HG03135 (cell line): ENCODE measurements at regions not wholly inside any gene's neighbourhood (a gene's known extent, or its start where the extent isn't known, plus 50 kb on each side); places are given as distances from the start of the nearest gene placed in this dataset.
"Not testable (repeated sequence)": the region's sequence is repeated elsewhere in the genome, so short reads cannot be mapped to it uniquely, and the experiment has no call there.

Experiments
- ATAC-seq: cut with Tn5 transposase; IDR thresholded peaks from one replicate; pipeline ENCODE4 v1.9.1; 2021; ENCODE audit warnings: mild to moderate bottlenecking, moderate library complexity; ENCODE audit not compliant: unreplicated experiment

DNA sequence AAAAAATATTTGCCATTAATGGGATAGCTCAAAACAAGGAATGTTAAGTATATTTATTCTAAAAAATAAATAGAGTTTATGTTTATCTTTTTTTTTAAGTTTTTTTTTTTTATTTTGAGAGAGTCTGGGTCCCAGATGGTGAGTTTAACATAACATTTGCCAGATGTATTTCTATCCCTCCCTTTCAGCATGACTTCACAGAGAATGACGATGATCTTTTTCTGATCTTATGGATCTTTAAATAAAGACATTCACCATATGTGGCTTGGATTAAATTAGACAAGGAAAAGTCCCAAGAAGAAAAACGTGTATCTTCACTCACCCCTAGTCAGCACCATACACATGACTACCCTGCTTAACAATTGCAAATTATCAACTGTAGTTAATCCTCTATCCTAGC lies 839.8 kb upstream of the CNTN5 start:
- no peak for ATAC-seq

DNA sequence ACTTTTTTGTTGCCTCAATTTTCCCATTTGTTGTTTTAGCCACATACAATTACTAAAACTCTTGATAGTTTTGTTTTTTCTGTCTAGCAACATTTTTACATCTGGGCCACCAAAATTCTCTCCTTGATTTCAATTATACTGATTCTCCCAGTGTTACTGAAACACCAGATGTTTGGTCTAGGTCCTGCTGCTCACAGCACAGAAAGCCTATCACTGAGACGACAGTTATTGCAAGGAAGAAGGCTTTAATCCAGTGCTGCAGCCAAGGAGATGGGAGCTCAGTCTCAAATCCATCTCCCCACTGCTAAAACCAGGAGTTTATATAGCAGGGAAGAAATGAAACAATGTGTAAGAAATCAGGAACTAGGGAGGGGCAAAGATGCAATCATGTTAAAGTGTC lies 837.7 kb upstream of the CNTN5 start:
- ATAC-seq = no peak

DNA sequence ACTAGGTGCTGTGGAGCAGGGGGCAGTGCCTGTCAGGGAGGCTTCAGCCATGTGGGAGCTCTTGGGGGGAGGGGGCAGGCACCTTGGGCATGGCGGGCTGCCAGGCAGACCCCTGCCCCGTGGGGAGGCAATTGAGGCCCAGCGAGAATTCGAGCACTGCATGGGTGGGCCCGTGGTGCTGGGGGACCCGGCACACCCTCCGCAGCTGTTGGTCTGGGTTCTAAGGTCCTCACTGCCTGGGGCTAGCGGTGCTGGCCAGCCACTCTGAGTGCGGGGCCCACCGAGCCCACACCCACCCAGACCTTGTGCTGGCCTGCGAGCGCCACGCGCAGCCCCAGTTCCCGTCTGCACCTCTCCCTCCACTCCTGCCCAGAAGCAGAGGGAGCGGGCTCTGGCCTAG lies 835.5 kb upstream of the CNTN5 start:
- ATAC-seq = no peak

DNA sequence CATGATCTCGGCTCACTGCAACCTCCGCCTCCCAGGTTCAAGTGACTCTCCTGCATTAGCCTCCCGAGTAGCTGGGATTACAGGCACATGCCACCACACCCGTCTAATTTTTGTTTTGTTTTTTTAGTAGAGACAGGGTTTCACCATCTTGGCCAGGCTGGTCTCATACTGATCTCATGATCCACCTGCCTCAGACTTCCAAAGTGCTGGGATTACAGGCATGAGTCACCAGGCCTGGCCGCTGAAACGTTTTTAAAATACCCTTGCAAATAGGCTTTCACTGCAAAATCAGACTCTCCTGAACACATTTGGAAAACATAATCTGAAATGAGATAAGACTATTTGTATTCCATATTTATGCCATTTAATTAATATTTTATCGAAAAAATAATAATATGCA lies 826.1 kb upstream of the CNTN5 start:
- ATAC-seq = no peak

DNA sequence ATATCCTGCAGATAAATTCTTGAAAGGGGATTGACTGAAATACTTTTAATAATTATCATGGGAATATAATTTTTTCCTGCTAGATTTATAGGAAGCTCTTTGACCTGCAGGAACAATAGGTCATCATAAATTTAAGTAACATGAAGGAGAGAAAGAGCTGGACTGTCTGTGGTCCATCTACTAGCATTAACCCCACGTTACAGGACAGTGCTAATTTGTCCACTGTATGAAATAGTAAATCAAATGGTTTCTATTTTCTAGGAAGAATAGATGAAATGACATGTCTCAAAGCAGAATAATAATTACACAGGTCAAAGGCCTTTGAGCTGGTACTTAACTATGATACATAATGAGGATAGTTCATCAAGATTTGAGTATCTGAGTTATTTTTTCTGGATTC lies 825.4 kb upstream of the CNTN5 start:
- no peak for ATAC-seq

DNA sequence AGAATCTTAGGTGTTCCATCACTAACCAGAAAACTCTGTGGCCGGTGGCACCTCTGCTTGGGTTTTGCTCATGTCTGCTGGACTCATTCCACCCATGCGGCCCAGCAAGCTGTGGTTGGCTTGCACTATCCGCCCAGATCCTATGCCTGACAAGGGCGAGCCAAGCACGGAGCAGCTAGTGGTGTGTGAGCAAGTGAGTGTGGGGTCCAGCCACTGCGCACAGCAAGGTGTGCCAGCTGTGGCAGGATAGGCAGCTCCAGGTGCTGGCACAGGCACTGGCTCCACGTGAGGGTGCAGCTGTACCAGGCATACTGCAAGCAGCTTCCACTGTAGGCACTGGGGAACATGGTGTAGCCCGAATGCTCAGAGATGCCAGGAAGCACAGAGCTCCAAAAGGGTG lies 813.7 kb upstream of the CNTN5 start:
- no peak for ATAC-seq

DNA sequence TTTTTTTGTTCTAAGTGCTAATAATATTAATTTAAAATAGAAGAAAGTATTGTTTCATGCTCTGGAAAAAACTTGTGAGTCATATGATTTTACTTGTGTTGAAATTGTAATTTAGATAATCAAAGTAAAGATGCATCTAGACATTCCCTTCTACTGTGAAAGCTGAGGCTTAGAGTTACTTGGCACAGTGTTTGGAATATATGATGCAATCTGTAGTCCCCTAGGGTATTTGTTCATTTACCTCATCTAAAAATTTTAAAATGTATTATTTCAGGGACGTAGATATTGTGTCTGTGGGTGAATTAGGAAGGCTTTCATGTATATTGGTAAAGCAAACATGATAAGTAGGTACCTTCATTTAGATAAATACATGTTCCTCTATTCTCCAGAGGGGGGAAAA lies 793.5 kb upstream of the CNTN5 start:
- ATAC-seq = no peak

DNA sequence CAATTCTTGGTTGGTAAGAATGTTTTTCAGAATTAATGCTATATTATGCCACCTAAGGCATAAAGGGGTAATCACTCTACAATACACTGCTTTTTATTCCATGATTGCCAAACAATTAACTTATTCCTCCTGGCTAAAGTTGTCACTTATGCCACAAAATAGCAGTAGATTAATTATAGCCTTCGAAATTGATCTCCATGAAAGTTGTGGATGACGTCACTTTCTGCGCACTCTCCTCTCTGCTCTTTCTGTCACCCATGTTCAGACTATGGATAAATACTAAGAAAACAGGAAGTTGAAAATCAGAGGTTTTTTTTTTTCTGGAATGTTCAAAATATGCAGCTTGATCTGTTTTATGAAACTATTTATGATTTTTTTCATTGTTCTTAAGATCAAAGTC lies 790.1 kb upstream of the CNTN5 start:
- ATAC-seq = no peak

DNA sequence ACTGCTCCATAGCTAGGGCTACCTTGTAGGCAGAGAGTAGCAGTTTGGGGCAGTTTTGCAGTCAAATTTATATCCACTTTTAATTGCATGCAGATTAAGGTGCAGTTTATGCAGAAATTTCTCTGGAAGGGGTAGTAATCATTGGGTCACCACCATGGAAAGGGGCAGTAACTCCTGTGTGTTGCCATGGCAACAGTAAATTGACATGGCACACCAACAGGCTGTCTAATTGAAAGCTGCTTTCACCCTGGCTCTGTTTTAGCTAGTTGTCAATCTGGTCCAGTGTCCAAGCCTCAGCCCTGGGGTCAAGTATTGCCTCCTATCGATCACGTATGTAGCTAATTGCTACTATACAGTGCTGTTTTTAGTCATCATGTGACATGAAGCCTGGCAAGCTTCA lies 786.1 kb upstream of the CNTN5 start:
- ATAC-seq = no peak

DNA sequence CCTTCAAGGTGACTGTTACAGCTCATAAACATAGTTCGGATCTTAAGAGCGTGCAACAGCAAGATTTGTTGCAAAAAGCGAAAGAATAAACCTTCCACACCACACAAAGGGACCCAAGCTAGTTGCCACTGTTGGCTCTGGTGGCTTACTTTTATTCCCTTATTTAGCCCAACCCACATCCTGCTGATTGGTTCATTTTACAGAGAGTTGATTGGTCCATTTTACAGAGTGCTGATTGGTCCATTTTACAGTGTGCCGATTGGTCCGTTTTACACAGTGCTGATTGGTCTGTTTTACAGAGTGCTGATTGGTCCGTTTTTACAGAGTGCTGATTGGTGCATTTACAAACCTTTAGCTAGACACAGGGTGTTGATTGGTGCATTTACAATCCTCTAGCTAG lies 776.9 kb upstream of the CNTN5 start:
- ATAC-seq = no peak

DNA sequence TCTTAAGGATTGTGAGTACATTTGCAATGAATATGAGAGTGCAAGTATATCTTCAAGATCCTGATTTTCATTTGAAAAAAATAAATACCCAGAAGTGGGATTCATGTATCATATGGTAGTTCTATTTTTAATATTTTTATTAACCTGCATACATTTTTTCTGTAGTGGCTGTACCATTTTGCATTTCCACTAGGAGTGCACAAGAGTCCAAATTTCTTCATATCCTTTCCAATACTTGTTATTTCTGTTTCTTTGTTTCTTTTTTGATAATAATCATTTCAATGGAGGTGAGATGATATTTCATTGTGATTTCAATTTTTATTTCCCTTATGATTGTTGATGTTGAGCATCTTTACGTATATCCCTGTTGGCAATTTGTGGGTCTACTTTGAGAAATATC lies 759.8 kb upstream of the CNTN5 start:
- no peak for ATAC-seq

DNA sequence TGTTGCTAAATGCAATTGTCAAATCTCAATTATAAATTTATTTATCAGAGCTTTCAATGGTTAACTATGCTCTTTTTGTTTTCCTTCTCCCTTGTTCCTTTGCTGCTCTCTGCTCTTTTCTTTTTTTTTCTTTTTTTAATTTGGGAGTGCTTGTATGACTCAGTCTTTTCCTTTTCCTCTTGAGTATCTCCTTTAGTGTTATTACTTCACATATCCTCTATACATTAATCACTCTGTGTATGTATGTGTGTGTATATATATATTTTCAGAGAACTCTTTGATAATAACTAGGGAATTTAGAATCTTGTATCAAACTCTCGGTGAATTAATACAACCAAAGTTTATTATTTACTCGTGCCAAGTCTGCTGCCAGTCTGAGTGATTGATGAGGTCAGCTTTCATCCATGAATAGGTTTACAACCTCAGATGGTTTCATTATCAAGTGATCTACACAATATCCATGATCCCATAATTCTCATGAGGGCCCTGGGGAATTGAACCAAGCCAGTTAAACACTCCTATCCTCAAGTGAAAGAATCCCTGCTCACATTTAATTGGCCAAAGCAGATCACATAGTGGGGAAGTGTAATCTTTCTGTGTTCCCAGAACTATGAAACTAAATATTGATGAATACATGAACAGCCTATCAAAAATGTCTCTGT lies 743.4 kb upstream of the CNTN5 start:
- no peak for ATAC-seq

DNA sequence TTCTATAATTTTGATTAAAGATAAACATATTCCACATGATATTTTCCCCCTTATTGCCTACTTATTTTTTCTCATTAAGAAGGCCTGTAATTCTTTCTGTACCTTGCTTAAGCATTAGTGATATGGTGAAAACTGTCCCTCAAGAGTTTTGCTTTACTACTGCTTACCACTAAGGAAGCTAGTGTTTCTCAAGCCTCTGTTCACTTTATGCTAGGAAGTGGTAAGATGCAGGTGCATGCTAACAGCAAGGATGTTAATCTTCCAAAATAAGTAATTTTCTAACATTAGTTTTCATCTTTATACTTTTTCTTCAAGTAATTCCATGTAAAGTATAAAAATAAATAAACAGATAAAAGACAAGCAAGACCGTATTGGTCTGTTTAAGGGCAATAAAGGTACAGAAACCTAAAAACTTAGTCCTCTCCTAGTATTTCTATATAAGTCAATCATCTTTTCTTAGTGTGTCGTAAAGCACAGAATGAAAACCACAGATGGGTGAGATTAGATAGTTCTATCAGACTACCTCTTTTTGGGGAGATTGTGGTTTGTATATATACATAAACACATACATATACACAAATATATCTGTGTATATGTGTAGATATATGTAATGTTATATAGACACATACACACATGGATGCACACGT lies 731.0 kb upstream of the CNTN5 start:
- ATAC-seq = no peak

DNA sequence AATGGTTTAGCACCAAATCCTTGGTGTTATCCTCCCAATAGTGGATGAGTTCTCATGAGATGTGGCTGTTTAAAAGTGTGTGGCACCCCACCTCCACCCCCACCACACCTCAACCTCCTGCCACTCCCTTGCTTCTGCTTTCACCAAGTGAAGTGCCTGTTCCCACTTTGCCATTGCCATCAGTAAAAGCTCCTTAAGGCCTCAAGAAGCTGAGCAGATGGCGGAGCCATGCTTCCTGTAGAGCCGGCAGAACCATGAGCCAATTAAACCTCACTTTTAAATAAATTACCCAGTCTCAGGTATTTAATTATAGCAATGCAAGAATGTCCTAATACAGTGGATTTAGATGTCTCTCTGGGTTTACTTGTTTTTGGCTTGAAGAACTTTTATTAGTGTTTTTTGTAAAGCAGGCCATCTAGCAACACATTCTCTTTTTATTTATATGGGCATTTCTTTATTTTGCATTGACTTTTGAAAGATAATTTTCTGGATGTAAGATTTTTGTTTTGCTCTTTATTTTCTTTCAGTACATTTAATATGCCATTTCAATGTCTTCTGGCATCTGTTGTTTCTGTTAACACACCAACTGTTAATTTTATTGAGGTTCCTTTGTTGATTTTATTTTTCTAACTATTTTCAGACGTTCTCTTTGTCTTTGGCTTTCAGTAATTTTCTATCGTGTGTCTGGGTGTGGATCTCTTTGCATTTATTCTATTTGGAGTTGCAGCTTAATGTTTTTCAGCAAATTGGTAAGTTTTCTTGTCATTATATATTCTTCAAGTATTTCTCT lies 724.5 kb upstream of the CNTN5 start:
- ATAC-seq = no peak

DNA sequence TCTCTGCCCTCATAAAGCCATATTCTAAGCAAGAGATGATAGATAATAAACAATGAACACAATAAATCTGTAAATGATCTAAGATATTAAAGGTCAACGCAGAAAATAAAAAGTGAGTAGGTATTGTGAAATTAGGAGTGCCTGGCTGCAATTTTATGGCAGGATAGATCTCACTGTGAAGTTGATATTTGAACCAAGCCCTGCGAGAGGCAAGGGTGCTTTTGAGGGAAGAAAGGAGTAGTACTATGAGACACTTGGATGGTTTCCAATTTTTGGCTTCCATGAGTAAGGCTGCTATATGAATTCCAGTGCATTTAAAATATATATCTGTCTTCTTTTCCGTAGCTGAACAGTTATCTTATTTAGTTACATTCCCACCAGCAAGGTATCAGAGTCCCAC lies 720.0 kb upstream of the CNTN5 start:
- no peak for ATAC-seq

DNA sequence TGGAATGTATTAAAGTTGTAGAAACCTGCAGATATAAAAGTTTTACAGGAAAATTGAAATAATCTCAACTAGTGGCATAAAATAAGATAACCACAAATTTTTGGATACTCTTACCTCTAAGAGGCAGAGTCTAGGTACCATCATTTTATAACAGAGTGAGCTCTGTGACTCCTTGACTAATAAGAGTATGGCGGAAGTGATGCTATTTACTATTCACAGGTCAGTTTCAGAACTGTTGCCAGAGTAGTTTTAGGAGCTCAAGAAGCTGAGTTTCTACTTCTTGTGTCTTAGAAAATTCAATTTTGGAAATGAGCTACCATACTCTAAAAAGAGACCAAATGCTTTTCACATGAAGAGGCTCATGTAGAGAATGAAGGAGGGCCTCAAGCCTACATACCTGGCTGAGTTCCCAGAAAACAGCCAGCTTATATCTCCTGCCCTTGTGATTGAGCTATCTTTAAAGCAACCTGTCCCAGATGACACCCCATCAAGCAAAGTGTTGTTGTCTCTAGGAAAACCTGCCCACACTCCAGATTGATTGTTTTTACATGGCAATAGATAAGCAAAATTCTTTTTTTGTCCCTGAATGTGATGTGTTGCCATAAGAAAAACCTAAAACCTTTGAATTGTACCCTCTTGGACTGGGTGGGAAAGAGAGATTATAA lies 712.8 kb upstream of the CNTN5 start:
- ATAC-seq = no peak

DNA sequence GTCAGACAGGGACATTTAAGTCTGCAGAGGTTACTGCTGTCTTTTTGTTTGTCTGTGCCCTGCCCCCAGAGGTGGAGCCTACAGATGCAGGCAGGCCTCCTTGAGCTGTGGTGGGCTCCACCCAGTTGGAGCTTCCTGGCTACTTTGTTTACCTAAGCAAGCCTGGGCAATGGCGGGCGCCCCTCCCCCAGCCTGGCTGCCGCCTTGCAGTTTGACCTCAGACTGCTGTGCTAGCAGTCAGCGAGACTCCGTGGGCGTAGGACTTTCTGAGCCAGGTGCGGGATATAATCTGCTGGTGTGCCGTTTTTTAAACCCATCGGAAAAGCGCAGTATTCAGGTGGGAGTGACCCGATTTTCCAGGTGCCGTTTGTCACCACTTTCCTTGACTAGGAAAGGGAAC lies 690.4 kb upstream of the CNTN5 start:
- ATAC-seq = not testable (repeated sequence)

DNA sequence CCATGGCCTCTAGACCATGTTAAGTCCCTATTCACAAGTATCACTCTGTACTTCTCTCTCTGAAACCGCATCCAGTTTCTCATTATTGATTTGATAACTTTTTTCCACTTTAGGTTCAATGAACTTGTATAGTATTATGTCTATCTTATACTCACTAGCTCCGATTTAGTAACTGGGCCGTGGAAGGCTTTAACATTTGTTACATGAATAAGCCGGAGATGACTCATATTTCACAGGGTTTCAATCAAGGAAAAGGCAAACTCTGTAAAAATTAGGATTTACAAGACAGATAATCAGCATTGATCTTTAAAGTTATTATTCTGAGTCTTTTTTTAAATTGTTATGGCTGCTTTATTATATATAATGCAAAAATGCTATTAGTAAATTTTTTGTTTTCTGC lies 662.2 kb upstream of the CNTN5 start:
- ATAC-seq = no peak

DNA sequence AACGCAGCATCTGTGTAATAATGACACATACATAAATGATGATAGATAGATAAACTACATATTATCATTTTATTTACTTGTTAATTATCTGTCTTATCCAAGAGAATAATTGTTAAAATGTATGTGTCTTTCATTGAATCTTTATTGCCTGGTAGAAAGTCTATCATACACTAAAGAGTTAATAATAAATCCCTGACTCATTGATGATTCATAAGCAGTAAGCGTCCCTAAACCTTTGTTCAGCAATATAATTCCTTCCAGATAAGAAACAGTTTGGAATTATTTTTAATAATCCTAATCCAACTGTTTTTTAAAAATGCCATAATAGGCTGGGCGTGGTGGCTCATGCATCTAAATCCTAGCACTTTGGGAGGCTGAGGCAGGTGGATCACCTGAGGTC lies 655.6 kb upstream of the CNTN5 start:
- ATAC-seq = no peak

DNA sequence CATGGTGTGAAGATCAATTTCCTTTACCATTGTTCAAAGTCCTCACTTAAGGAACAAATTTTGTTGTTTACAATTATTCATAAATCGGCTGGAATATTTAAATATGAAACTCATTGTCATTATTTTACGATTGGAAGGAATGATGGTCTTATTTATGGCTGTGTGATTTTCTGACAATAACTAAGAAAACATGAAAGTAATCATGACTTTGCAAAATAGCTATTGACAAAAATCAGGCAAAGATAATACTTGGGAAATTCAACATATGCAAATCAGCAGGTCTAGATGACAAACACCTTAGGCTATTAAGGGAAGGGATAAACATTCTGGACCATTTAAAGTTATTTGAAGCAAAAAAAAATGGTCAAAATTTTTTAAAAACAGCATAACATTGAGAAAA lies 654.8 kb upstream of the CNTN5 start:
- ATAC-seq = no peak

DNA sequence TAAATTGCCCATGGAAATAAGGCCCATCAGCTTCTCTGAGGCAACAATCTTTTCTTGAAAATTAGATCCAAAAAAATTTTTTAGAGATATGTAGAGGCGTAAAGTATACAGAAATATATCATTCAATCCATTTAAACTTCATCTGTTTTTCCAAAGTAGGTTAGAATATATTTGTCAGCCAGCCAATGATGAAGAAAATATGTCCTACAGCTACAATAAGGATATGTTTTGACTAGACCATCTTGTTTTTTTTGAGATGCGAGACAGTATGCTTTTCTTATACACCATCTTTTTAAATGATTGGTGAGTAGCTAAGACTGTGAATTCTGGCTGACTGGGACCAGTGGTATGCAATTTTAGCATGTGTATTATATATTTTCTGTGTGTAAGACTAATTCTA lies 630.4 kb upstream of the CNTN5 start:
- no peak for ATAC-seq

DNA sequence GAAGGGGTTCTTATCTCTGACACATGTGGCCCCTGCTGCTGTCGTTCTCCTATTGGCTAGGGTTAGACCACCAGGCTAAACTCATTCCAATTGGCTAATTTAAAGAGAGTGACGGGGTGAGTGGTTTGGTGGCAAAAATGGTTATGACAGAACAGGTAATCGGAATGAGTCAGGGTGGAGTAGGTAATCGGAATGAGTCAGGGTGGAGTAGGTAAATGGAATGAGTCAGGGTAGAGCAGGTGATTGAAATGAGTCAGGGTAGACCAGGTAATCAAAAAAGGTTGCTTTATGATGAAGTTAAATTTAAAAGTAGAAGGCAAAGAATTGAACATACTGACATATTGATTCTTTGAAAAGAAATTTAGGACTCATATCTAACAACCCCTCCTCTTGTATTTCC lies 626.2 kb upstream of the CNTN5 start:
- ATAC-seq = not testable (repeated sequence)
